NCI-H69 (cell line): ENCODE measurements at regions not wholly inside any gene's neighbourhood (a gene's known extent, or its start where the extent isn't known, plus 50 kb on each side); places are given as distances from the start of the nearest gene placed in this dataset.
"Not testable (repeated sequence)": the region's sequence is repeated elsewhere in the genome, so short reads cannot be mapped to it uniquely, and the experiment has no call there.

Experiments used
- DNase-seq: peaks from one replicate; lab custom pipeline; 2025; lab: John Stamatoyannopoulos, UW

DNA sequence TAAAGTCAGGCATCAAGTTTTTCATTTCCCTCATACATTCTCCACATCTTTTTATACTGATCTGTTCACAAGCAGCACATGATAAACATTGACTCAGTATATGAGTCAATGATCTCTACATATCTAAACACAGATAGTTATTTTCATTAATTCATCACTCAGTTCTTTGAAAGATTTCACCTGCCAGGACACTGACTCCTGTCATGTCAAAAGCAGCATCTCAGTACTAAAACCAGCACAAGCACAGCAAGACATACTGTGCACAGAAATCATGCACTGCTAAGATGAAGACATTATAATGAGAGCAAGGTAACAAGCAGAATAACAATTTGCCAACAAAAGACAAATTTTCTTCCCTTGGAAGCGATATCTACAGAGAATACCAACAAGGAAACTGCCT, 206.1 kb upstream of the COX7C start:
- no peak for DNase-seq

DNA sequence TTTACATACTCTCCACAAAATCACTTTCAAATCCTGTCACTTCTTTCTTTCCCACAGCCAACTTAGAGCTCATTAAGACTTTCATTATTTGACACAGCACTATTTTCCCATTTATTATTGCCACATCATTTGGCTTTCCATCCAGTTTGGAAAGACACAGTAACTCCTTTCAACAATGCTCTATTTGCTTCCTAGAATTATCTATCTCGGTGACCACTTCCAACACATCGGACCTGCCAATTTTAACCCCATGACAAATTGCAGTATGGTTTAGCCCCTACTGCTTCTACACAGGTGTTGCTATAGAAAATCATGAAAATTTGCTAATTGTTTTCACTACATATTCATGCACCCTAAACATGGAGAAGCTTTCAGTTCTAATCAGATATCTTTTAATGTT, 190.6 kb upstream of the COX7C start:
- no peak for DNase-seq

- DNase-seq: no peak
Observed at GRCh38 chr5:86439593-86440110, 178.1 kb upstream of the COX7C start.

DNA sequence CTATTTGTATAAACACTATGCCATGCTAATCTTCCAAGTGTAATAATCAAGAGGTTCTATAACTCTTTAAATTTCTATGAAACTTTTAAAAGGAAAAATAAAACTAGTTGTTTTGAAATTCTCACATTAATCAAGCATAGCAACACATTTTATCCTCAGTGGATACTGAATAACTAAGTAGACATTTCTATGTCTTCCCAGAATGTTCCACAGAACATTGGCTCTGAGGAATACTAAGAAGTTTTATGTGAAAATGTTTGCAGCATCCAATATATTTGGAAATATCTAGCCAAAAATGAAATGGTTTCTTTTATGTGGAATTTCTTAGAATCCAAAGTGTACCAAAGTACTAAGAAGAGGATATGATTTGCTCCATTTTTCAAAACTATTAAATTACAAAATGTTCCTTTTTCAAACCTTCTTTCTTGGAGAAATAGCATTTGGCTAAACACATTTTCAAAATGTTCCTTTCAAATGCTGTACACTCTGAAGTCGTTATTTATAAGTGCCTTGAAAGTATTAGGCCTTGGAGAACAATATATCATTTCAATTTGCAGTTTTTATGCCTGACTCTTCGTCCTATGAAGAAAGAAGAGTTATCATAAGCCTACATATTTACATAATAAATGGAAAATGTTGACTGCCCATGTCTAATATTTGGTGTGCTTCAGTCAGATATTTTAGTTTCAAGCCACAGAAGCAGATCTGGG, 175.6 kb upstream of the COX7C start:
- DNase-seq: no peak

DNA sequence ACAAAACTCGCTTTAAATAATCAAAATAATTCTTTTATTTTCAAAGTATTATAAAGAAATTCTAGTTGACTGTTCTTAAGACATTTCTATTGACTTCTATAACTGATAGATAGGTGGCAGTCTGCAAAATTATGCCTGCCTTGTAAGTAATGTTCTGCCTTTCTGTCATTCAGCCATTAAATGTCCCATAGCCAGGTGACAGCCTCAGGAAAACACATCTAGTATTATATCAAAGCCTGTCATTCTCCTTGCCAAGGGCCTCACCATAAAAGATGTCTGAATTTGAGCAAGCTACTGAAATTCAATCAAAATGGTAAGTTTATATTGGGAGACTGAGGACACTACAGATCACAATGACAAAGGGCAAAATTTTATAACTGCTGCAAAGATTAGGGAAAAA, 170.4 kb upstream of the COX7C start:
- DNase-seq: no peak

- DNase-seq: no peak
Observed at GRCh38 chr5:86452251-86452650, 165.5 kb upstream of the COX7C start.

- no peak for DNase-seq
Observed at GRCh38 chr5:86460519-86460918, 157.2 kb upstream of the COX7C start.

- peak; percentile 70 for DNase-seq
Observed at GRCh38 chr5:86461169-86461956, 156.4 kb upstream of the COX7C start.

DNA sequence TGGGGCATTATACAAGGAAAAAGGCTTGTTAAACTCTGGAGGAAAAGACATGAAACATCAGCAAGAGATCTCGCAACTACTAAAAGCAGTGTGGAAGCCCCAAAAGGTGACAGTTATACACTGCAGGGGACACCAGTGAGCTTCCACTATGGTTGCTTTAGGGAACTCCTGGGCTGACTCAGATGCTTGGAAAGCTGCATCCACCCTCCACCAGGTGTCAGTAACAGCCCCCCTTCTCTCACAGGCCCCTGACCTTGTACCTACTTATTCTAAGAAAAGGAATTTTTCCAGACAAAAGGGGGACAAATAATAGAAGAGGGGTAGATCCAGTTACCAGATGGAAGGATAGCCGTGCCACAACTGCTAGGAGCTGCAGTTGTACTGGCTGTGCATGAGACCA, 154.4 kb upstream of the COX7C start:
- peak; percentile 8 for DNase-seq

GRCh38 chr5:86465052-86465838, 152.5 kb upstream of the COX7C start:
- no peak for DNase-seq

GRCh38 chr5:86466721-86467120, 151.0 kb upstream of the COX7C start:
- DNase-seq: not testable (repeated sequence)

DNA sequence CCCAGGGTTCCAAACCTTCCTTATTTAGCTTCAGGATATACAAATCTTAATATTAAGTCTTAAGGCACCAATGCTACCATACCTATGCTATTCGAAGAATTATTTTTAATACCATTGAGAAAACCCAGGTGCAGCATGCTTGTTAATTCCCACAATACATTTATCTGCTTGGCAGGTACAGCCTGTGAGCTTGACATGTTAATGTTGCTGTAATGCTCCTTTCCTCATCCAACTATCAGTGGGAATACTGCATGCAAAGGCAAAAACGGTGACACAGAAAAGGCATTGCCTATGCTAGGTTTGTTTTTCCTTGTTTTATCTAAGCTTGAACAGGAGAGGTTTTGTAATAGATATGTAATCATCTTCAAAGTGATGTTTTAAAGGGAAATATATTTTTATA, 135.7 kb upstream of the COX7C start:
- DNase-seq: no peak

DNA sequence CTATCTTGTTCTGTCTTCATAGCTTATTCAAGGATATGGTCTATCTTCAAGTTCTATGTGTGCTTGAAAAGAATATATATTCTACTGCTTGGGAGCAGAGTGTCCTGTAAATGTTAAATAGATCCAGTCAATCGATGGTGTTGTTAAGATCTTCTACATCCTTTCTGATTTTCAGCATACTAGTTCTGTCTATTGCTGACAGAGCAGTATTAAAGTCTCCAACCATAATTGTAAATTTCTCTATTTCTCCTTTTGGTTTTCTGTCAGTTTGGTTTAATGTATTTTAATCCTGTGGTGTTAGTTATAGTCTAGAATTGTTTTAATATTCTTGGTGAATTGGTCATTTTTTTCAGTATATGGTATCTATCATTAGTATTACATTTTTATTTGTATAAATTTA, 124.0 kb upstream of the COX7C start:
- no peak for DNase-seq

DNA sequence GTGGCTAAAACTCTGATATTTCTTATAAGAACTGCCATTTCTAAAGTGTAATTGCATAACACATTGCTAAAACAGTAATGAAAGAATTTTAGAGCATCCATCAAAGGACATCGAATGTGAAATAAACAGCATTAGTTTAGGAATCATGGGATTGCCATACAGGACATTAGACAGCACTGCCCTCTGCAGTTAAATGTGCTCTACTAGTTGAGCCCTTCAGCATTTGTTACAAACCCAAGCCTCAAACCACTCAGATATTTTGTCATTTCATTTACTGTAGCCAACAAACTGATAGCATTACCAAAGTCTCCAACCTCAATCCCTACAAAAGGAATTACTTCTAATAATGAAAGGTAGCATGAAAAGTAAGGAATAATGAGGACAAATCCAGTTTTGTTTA, 116.8 kb upstream of the COX7C start:
- peak; percentile 43 for DNase-seq

GRCh38 chr5:86507574-86507973, 110.2 kb upstream of the COX7C start:
- no peak for DNase-seq

- not testable (repeated sequence) for DNase-seq
Observed at GRCh38 chr5:86510330-86510915, 107.3 kb upstream of the COX7C start.

- DNase-seq: no peak
Observed at GRCh38 chr5:86523718-86524117, 94.0 kb upstream of the COX7C start.

- no peak for DNase-seq
Observed at GRCh38 chr5:86525622-86526021, 92.1 kb upstream of the COX7C start.

DNA sequence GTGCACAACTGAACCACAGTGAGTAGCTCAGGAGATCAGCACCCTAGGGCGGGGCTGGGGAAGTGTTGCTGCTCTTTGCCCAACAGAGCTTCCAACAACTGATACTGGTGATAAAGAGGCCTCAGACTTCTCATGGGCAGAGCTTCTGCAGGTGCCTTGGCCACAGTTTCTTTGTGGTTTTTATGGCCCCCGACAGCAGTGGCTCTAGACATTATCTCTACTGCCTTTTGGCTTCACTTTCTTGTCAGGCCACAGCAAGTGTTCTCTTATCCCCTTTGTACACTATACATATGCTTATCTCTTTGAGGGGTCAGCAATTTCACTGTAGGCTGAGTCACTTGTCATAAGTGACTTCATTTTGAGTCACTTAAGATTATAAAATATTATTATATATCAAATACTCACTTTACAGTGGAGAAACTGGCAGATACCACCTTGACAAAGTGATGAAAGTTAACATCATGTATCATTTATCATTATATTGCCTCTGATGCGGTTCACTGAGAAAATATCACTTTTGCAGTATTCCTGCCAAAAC, 90.9 kb upstream of the COX7C start:
- no peak for DNase-seq

DNA sequence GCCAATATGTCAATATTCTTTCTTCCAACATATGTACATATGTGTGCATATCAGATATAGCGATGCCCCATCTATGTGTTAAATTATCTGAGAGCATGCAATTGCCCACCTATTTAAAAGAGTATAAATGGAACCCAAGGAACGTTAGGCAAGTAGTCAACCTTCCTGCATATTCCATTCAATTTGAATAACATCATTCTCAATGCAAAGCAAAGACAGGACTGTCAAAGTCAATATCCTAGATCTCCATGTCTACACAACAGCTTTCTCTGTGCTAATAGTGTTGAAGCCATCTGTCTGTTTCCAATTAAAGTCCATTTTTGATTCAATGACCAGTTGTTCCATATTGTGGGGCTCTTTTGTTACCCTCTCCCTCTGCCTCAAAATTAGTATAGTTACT, 85.3 kb upstream of the COX7C start:
- DNase-seq: no peak

DNA sequence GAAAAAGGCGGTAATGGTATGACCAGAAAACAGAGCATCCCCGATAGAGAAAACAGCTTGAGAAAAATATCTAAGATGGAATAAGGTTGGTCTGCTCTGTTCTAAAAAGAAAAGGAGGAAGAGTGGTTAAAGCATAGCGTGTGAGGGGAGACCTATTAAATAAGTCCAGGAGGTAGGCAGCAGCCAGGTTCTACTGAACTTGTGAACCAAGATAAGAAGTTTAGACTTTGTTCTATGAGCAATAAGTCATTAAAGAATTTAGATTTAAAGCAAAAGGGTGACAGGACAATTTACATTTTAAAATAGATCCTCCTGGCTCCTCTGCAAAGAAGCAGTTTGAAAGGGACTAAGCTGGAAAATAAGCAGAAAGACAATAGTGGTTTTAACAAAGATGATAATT, 81.3 kb upstream of the COX7C start:
- no peak for DNase-seq

GRCh38 chr5:86542532-86542931, 75.2 kb upstream of the COX7C start:
- no peak for DNase-seq
